ENCODE measurements at regions not wholly inside any gene's neighbourhood (a gene's known extent, or its start where the extent isn't known, plus 50 kb on each side); places are given as distances from the start of the nearest gene placed in this dataset.
"Not testable (repeated sequence)": the region's sequence is repeated elsewhere in the genome, so short reads cannot be mapped to it uniquely, and the experiment has no call there.

GRCh38 chr4:57945298-57945697, 835.1 kb upstream of the IGFBP7 start:
- no peak overlapping the region for H3K27ac ChIP-seq (ENCODE audit: low read length, poor library complexity, severe bottlenecking)
- no peak overlapping the region for H3K4me2 ChIP-seq (ENCODE audit: low read length, poor library complexity, severe bottlenecking)
- no peak overlapping the region for H2BK5ac ChIP-seq (ENCODE audit: low read depth, low read length, poor library complexity, severe bottlenecking)
- no peaks in the 10 kb centered on the region for H3K36me3 ChIP-seq (ENCODE audit: control insufficient read depth in 1 of 2, insufficient read depth in 2 of 2, low read depth in 1 of 2, low read length in 2 of 2)
- H3K4me3 ChIP-seq (ENCODE audit: insufficient read depth in 1 of 2, low read depth in 1 of 2, low read length in 2 of 2) = no peak overlapping the region
- no peaks in the 10 kb centered on the region for H3K79me1 ChIP-seq (replicated peaks; ENCODE audit: low read length, poor library complexity, severe bottlenecking)
- no peaks in the 10 kb centered on the region for H3K4me1 ChIP-seq (ENCODE audit: control insufficient read depth, insufficient read depth, low read depth, low read length)
- H3K4ac ChIP-seq (ENCODE audit: low read depth in 1 of 2, low read length in 2 of 2) = no peak overlapping the region
- no peak overlapping the region for H2BK12ac ChIP-seq (ENCODE audit: low read length in 2 of 2)
- no peaks in the 10 kb centered on the region for H3K27me3 ChIP-seq (ENCODE audit: control insufficient read depth in 1 of 2, insufficient read depth in 1 of 2, low read length in 2 of 2)
- no peak overlapping the region for H3K23ac ChIP-seq (ENCODE audit: low read length in 2 of 2)
- no peak for DNase-seq
- no peak overlapping the region for H3K18ac ChIP-seq (ENCODE audit: low read depth in 1 of 2, low read length in 2 of 2)
- no peak overlapping the region for H3K14ac ChIP-seq (ENCODE audit: low read length in 2 of 2)
- H3K9ac ChIP-seq (ENCODE audit: low read length) = no peak overlapping the region
- H2AK5ac ChIP-seq (ENCODE audit: low read length, severe bottlenecking) = no peak overlapping the region
- H2AFZ ChIP-seq (ENCODE audit: low read depth, low read length) = no peak overlapping the region
- H2BK120ac ChIP-seq (ENCODE audit: low read depth, low read length) = no peak overlapping the region
- no peak overlapping the region for H4K91ac ChIP-seq (ENCODE audit: low read length)
- H3K9me3 ChIP-seq (ENCODE audit: control insufficient read depth, low read length) = no peaks in the 10 kb centered on the region
- no peak overlapping the region for H2BK15ac ChIP-seq (ENCODE audit: low read depth, poor library complexity, severe bottlenecking)
- 89% methylated on average over 1 of the region's 1 CpG for WGBS
- no peak overlapping the region for H4K8ac ChIP-seq (ENCODE audit: low read length)

- H3K27me3 ChIP-seq (ENCODE audit: control insufficient read depth in 1 of 2, insufficient read depth in 1 of 2, low read length in 2 of 2) = no peaks in the 10 kb centered on the region
- H2AK5ac ChIP-seq (ENCODE audit: low read length, severe bottlenecking) = no peak overlapping the region
- no peak overlapping the region for H3K27ac ChIP-seq (ENCODE audit: low read length, poor library complexity, severe bottlenecking)
- no peak overlapping the region for H3K4me3 ChIP-seq (ENCODE audit: insufficient read depth in 1 of 2, low read depth in 1 of 2, low read length in 2 of 2)
- no peak overlapping the region for H3K4me2 ChIP-seq (ENCODE audit: low read length, poor library complexity, severe bottlenecking)
- no peak overlapping the region for H2BK15ac ChIP-seq (ENCODE audit: low read depth, poor library complexity, severe bottlenecking)
- WGBS = 90% methylated on average over 7 of the region's 8 CpGs
- no peak overlapping the region for H4K91ac ChIP-seq (ENCODE audit: low read length)
- H3K23ac ChIP-seq (ENCODE audit: low read length in 2 of 2) = no peak overlapping the region
- H3K9ac ChIP-seq (ENCODE audit: low read length) = no peak overlapping the region
- DNase-seq = no peak
- no peak overlapping the region for H2BK12ac ChIP-seq (ENCODE audit: low read length in 2 of 2)
- no peaks in the 10 kb centered on the region for H3K4me1 ChIP-seq (ENCODE audit: control insufficient read depth, insufficient read depth, low read depth, low read length)
- no peak overlapping the region for H2BK5ac ChIP-seq (ENCODE audit: low read depth, low read length, poor library complexity, severe bottlenecking)
- H4K8ac ChIP-seq (ENCODE audit: low read length) = no peak overlapping the region
- H3K14ac ChIP-seq (ENCODE audit: low read length in 2 of 2) = no peak overlapping the region
- no peak overlapping the region for H3K18ac ChIP-seq (ENCODE audit: low read depth in 1 of 2, low read length in 2 of 2)
- H3K36me3 ChIP-seq (ENCODE audit: control insufficient read depth in 1 of 2, insufficient read depth in 2 of 2, low read depth in 1 of 2, low read length in 2 of 2) = no peaks in the 10 kb centered on the region
- H3K4ac ChIP-seq (ENCODE audit: low read depth in 1 of 2, low read length in 2 of 2) = no peak overlapping the region
- H3K9me3 ChIP-seq (ENCODE audit: control insufficient read depth, low read length) = no peaks in the 10 kb centered on the region
- H2AFZ ChIP-seq (ENCODE audit: low read depth, low read length) = no peak overlapping the region
- H3K79me1 ChIP-seq (replicated peaks; ENCODE audit: low read length, poor library complexity, severe bottlenecking) = no peaks in the 10 kb centered on the region
- H2BK120ac ChIP-seq (ENCODE audit: low read depth, low read length) = no peak overlapping the region
These were observed 833.5 kb upstream of the IGFBP7 start for GRCh38 chr4:57943682-57944081.

GRCh38 chr4:57937326-57937725, 827.1 kb upstream of the IGFBP7 start:
- H3K9me3 ChIP-seq (ENCODE audit: control insufficient read depth, low read length); H2BK120ac ChIP-seq (ENCODE audit: low read depth, low read length); H3K4ac ChIP-seq (ENCODE audit: low read depth in 1 of 2, low read length in 2 of 2); H3K4me2 ChIP-seq (ENCODE audit: low read length, poor library complexity, severe bottlenecking); H2BK5ac ChIP-seq (ENCODE audit: low read depth, low read length, poor library complexity, severe bottlenecking); H4K91ac ChIP-seq (ENCODE audit: low read length); H3K27me3 ChIP-seq (ENCODE audit: control insufficient read depth in 1 of 2, insufficient read depth in 1 of 2, low read length in 2 of 2); H3K9ac ChIP-seq (ENCODE audit: low read length); H3K27ac ChIP-seq (ENCODE audit: low read length, poor library complexity, severe bottlenecking); H3K14ac ChIP-seq (ENCODE audit: low read length in 2 of 2); H3K79me1 ChIP-seq (replicated peaks; ENCODE audit: low read length, poor library complexity, severe bottlenecking); H4K8ac ChIP-seq (ENCODE audit: low read length); DNase-seq; H3K4me1 ChIP-seq (ENCODE audit: control insufficient read depth, insufficient read depth, low read depth, low read length); H2BK12ac ChIP-seq (ENCODE audit: low read length in 2 of 2); H3K4me3 ChIP-seq (ENCODE audit: insufficient read depth in 1 of 2, low read depth in 1 of 2, low read length in 2 of 2); H2AK5ac ChIP-seq (ENCODE audit: low read length, severe bottlenecking); H3K36me3 ChIP-seq (ENCODE audit: control insufficient read depth in 1 of 2, insufficient read depth in 2 of 2, low read depth in 1 of 2, low read length in 2 of 2); H3K23ac ChIP-seq (ENCODE audit: low read length in 2 of 2); H2BK15ac ChIP-seq (ENCODE audit: low read depth, poor library complexity, severe bottlenecking); H3K18ac ChIP-seq (ENCODE audit: low read depth in 1 of 2, low read length in 2 of 2); H2AFZ ChIP-seq (ENCODE audit: low read depth, low read length): not testable (repeated sequence)
- WGBS = 83% methylated on average over 2 of the region's 2 CpGs

GRCh38 chr4:57926311-57926710, 816.1 kb upstream of the IGFBP7 start:
- Histone ChIP-seq H3K9me3 (ENCODE audit: control insufficient read depth, low read length) (no peaks in the 10 kb centered on the region), H2AFZ (ENCODE audit: low read depth, low read length) (no peak overlapping the region), H3K4me2 (ENCODE audit: low read length, poor library complexity, severe bottlenecking) (no peak overlapping the region), H2BK12ac (ENCODE audit: low read length in 2 of 2) (no peak overlapping the region), H3K36me3 (ENCODE audit: control insufficient read depth in 1 of 2, insufficient read depth in 2 of 2, low read depth in 1 of 2, low read length in 2 of 2) (no peaks in the 10 kb centered on the region), H2AK5ac (ENCODE audit: low read length, severe bottlenecking) (no peak overlapping the region), H3K27me3 (ENCODE audit: control insufficient read depth in 1 of 2, insufficient read depth in 1 of 2, low read length in 2 of 2) (no peaks in the 10 kb centered on the region), H3K4me1 (ENCODE audit: control insufficient read depth, insufficient read depth, low read depth, low read length) (no peaks in the 10 kb centered on the region), H3K14ac (ENCODE audit: low read length in 2 of 2) (no peak overlapping the region), H3K23ac (ENCODE audit: low read length in 2 of 2) (no peak overlapping the region), H4K91ac (ENCODE audit: low read length) (no peak overlapping the region), H4K8ac (ENCODE audit: low read length) (no peak overlapping the region), H3K79me1 (replicated peaks; ENCODE audit: low read length, poor library complexity, severe bottlenecking) (no peaks in the 10 kb centered on the region), H2BK5ac (ENCODE audit: low read depth, low read length, poor library complexity, severe bottlenecking) (no peak overlapping the region), H3K27ac (ENCODE audit: low read length, poor library complexity, severe bottlenecking) (no peak overlapping the region), H3K9ac (ENCODE audit: low read length) (no peak overlapping the region), H3K18ac (ENCODE audit: low read depth in 1 of 2, low read length in 2 of 2) (no peak overlapping the region), H2BK120ac (ENCODE audit: low read depth, low read length) (no peak overlapping the region), H3K4me3 (ENCODE audit: insufficient read depth in 1 of 2, low read depth in 1 of 2, low read length in 2 of 2) (no peak overlapping the region), H3K4ac (ENCODE audit: low read depth in 1 of 2, low read length in 2 of 2) (no peak overlapping the region), H2BK15ac (ENCODE audit: low read depth, poor library complexity, severe bottlenecking) (no peak overlapping the region)
- WGBS = 49% methylated on average over 1 of the region's 3 CpGs
- DNase-seq = no peak

Data from mesenchymal stem cell (in vitro differentiated cells and primary cell).